ENCODE measurements at regions not wholly inside any gene's neighbourhood (a gene's known extent, or its start where the extent isn't known, plus 50 kb on each side); places are given as distances from the start of the nearest gene placed in this dataset.

DNA sequence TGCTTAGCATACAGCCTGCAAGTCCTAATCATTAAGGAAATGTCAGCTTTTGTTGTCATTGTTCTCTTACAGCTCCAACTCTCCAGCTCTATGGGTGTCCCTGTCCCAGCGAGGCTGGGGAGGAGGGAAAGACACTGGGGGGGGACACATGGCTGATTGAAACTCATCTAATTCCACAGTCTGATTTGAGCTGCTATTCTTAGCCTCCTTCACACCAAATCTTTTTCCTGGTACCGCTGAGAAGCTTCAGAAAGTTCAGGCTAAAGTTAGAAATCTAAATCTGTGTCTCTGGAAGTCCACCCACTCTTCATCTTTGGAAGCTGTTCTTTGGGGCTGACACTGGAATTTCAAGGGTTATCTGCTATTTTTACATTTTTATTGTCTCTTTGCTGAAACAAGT, 61.3 kb upstream of the RASGRP1 start:
- Histone ChIP-seq H3K9me3 (ENCODE audit: insufficient read depth, low read depth, low read length) (no peaks in the 10 kb centered on the region), H3K4me1 (ENCODE audit: insufficient read depth, low read length) (no peaks in the 10 kb centered on the region), H4K20me1 (ENCODE audit: insufficient read depth, low read length) (no peaks in the 10 kb centered on the region), H2AFZ (ENCODE audit: low read depth, low read length) (no peak overlapping the region), H3K27me3 (ENCODE audit: insufficient read depth, low read length) (peaks cover 18% of the 10 kb centered on the region), H3K36me3 (ENCODE audit: insufficient read depth, low read length) (no peaks in the 10 kb centered on the region), H3K4me3 (ENCODE audit: insufficient read depth, low read depth, low read length) (no peak overlapping the region), H3K4me2 (ENCODE audit: low read length) (no peak overlapping the region), H3K79me2 (ENCODE audit: insufficient read depth, low read length) (no peaks in the 10 kb centered on the region), H3K9ac (ENCODE audit: low read length) (no peak overlapping the region), H3K27ac (ENCODE audit: low read depth, low read length) (no peak overlapping the region)
- H3K27me3 Mint-ChIP-seq (ENCODE audit: low read depth, unreplicated experiment) = peaks cover 9% of the 10 kb centered on the region
- H3K4me1 Mint-ChIP-seq (ENCODE audit: low read depth, unreplicated experiment) = no peaks in the 10 kb centered on the region
- FAIRE-seq (no peak), DNase-seq (ENCODE audit: low read depth) (no peak)
- no peaks in the 10 kb centered on the region for H3K9me3 Mint-ChIP-seq (ENCODE audit: unreplicated experiment)
- TF ChIP-seq EZH2 (IDR thresholded peaks at IDR 0.05; ENCODE audit: insufficient read depth, low read length) = no peak
- TF ChIP-seq, protein P1, sequence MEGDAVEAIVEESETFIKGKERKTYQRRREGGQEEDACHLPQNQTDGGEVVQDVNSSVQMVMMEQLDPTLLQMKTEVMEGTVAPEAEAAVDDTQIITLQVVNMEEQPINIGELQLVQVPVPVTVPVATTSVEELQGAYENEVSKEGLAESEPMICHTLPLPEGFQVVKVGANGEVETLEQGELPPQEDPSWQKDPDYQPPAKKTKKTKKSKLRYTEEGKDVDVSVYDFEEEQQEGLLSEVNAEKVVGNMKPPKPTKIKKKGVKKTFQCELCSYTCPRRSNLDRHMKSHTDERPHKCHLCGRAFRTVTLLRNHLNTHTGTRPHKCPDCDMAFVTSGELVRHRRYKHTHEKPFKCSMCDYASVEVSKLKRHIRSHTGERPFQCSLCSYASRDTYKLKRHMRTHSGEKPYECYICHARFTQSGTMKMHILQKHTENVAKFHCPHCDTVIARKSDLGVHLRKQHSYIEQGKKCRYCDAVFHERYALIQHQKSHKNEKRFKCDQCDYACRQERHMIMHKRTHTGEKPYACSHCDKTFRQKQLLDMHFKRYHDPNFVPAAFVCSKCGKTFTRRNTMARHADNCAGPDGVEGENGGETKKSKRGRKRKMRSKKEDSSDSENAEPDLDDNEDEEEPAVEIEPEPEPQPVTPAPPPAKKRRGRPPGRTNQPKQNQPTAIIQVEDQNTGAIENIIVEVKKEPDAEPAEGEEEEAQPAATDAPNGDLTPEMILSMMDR (IDR thresholded peaks at IDR 0.05; ENCODE audit: insufficient read depth, low read depth, low read length) = no peak
- H3K4me3 Mint-ChIP-seq (ENCODE audit: unreplicated experiment) = no peak overlapping the region
- H3K36me3 Mint-ChIP-seq (ENCODE audit: low read depth, unreplicated experiment) = no peaks in the 10 kb centered on the region
- no peak overlapping the region for H3K27ac Mint-ChIP-seq (ENCODE audit: unreplicated experiment)

DNA sequence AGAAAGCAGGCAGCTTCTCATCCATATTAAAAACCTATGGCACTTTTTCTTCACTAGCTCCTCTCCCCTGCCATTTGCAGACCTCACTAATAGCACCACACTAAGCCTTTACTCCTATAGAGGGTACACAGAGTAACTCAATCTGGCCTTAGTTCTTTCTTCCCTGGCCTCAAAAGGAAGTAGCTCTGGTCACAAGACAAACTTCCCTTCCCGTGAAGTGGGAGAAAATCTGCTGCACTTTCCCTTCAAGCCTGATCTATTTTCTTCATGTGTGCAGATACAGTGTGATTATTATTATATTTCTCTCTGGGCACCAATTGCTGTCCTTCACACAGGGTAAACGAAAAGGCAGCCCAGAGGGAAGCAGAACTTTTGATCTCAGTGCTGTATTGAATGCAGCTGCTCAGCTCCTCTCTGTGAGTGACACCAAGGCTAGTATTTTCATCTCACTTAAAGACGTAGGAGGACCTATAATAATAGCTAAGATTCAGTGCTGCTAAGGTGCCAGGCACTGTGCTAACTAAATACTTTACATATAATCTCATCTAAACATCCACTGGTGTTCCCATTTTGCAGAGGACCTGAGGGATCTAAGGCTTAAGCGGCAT, 61.9 kb upstream of the RASGRP1 start:
- no peak overlapping the region for H2AFZ ChIP-seq (ENCODE audit: low read depth, low read length)
- H3K27ac ChIP-seq (ENCODE audit: low read depth, low read length) = no peak overlapping the region
- TF ChIP-seq EZH2 (IDR thresholded peaks at IDR 0.05; ENCODE audit: insufficient read depth, low read length) = no peak
- TF ChIP-seq, protein P1 (IDR thresholded peaks at IDR 0.05; ENCODE audit: insufficient read depth, low read depth, low read length) = no peak
- Mint-ChIP-seq H3K4me1 (ENCODE audit: low read depth, unreplicated experiment) (no peaks in the 10 kb centered on the region), H3K4me3 (ENCODE audit: unreplicated experiment) (no peak overlapping the region), H3K27ac (ENCODE audit: unreplicated experiment) (no peak overlapping the region), H3K27me3 (ENCODE audit: low read depth, unreplicated experiment) (peaks cover 9% of the 10 kb centered on the region), H3K36me3 (ENCODE audit: low read depth, unreplicated experiment) (no peaks in the 10 kb centered on the region), H3K9me3 (ENCODE audit: unreplicated experiment) (no peaks in the 10 kb centered on the region)
- H3K4me3 ChIP-seq (ENCODE audit: insufficient read depth, low read depth, low read length) = no peak overlapping the region
- peaks cover 13% of the 10 kb centered on the region for H3K27me3 ChIP-seq (ENCODE audit: insufficient read depth, low read length)
- no peak overlapping the region for H3K9ac ChIP-seq (ENCODE audit: low read length)
- no peak for FAIRE-seq
- H3K4me1 ChIP-seq (ENCODE audit: insufficient read depth, low read length) = no peaks in the 10 kb centered on the region
- H3K36me3 ChIP-seq (ENCODE audit: insufficient read depth, low read length) = no peaks in the 10 kb centered on the region
- no peak for DNase-seq (ENCODE audit: low read depth)
- H3K4me2 ChIP-seq (ENCODE audit: low read length) = no peak overlapping the region
- no peaks in the 10 kb centered on the region for H4K20me1 ChIP-seq (ENCODE audit: insufficient read depth, low read length)
- H3K9me3 ChIP-seq (ENCODE audit: insufficient read depth, low read depth, low read length) = no peaks in the 10 kb centered on the region
- no peaks in the 10 kb centered on the region for H3K79me2 ChIP-seq (ENCODE audit: insufficient read depth, low read length)

DNA sequence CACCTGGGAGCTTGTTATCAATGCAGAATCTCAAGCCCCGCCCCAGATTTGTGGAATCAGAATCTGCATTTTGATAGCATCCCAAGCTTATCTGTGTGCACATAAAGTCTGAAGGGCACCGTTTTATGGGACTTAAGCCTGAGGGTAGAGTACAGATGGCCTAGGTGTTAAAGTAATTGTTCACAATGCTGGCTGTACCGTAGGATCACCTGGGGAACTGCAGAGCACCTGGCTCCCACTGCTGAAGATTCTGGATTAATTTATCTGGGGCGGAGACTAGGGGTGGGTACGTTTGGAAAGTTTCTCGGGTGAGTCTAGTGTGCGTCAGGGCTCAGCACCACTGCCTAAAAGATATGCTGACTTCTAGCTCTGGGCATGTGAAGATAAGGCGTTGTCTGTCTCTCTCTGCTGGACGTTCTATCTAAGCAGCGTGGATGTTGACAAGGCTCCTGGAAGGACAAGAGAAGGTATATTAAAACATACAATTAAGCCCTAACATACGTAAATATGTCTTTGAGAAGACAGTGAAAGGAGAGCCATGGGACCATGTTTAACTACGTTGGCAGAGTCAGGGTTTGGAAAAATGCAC, 63.2 kb upstream of the RASGRP1 start:
- H3K27me3 Mint-ChIP-seq (ENCODE audit: low read depth, unreplicated experiment) = peaks cover 6% of the 10 kb centered on the region
- DNase-seq (ENCODE audit: low read depth) (no peak), FAIRE-seq (no peak)
- H3K4me1 ChIP-seq (ENCODE audit: insufficient read depth, low read length) = no peaks in the 10 kb centered on the region
- no peaks in the 10 kb centered on the region for H4K20me1 ChIP-seq (ENCODE audit: insufficient read depth, low read length)
- H3K4me1 Mint-ChIP-seq (ENCODE audit: low read depth, unreplicated experiment) = no peaks in the 10 kb centered on the region
- H3K4me3 ChIP-seq (ENCODE audit: insufficient read depth, low read depth, low read length) = no peak overlapping the region
- H3K9ac ChIP-seq (ENCODE audit: low read length) = no peak overlapping the region
- no peak overlapping the region for H3K27ac Mint-ChIP-seq (ENCODE audit: unreplicated experiment)
- no peak overlapping the region for H2AFZ ChIP-seq (ENCODE audit: low read depth, low read length)
- no peak for TF ChIP-seq EZH2 (IDR thresholded peaks at IDR 0.05; ENCODE audit: insufficient read depth, low read length)
- TF ChIP-seq, protein P1 (IDR thresholded peaks at IDR 0.05; ENCODE audit: insufficient read depth, low read depth, low read length) = no peak
- H3K4me3 Mint-ChIP-seq (ENCODE audit: unreplicated experiment) = no peak overlapping the region
- H3K36me3 Mint-ChIP-seq (ENCODE audit: low read depth, unreplicated experiment) = no peaks in the 10 kb centered on the region
- no peak overlapping the region for H3K4me2 ChIP-seq (ENCODE audit: low read length)
- no peak overlapping the region for H3K27ac ChIP-seq (ENCODE audit: low read depth, low read length)
- no peaks in the 10 kb centered on the region for H3K36me3 ChIP-seq (ENCODE audit: insufficient read depth, low read length)
- no peaks in the 10 kb centered on the region for H3K9me3 Mint-ChIP-seq (ENCODE audit: unreplicated experiment)
- H3K79me2 ChIP-seq (ENCODE audit: insufficient read depth, low read length) = no peaks in the 10 kb centered on the region
- H3K27me3 ChIP-seq (ENCODE audit: insufficient read depth, low read length) = peaks cover 6% of the 10 kb centered on the region
- H3K9me3 ChIP-seq (ENCODE audit: insufficient read depth, low read depth, low read length) = no peaks in the 10 kb centered on the region
